Neural crest cell (in vitro differentiated cells): ENCODE measurements at regions not wholly inside any gene's neighbourhood (a gene's known extent, or its start where the extent isn't known, plus 50 kb on each side); places are given as distances from the start of the nearest gene placed in this dataset.

ENCODE experiments used
- DNase-seq: peaks from one replicate; pipeline ENCODE4 v3.0.0; 2021; ENCODE audit warnings: low read depth, mixed read lengths, low spot score
- H3K27ac Mint-ChIP-seq: one replicate; pipeline ENCODE4 v1.8.0; 2021; ENCODE audit warnings: mild to moderate bottlenecking, mixed read lengths; ENCODE audit not compliant: unreplicated experiment
- H3K27me3 Mint-ChIP-seq: 2 replicates; pipeline ENCODE4 v1.8.0; 2021; ENCODE audit warnings: low read depth, mild to moderate bottlenecking, mixed read lengths
- H3K36me3 Mint-ChIP-seq: 2 replicates; pipeline ENCODE4 v1.8.0; 2021; ENCODE audit warnings: low read depth, mild to moderate bottlenecking, mixed read lengths
- H3K4me1 Mint-ChIP-seq: 2 replicates; pipeline ENCODE4 v1.8.0; 2021; ENCODE audit warnings: mixed read lengths
- H3K4me3 Mint-ChIP-seq: one replicate; pipeline ENCODE4 v1.8.0; 2021; ENCODE audit warnings: mild to moderate bottlenecking, mixed read lengths
- H3K9me3 Mint-ChIP-seq: 2 replicates; pipeline ENCODE4 v1.8.0; 2021; ENCODE audit warnings: mixed read lengths
- CTCF ChIP-seq: fragments of 200-600 bp; sonication (generic); conservative IDR thresholded peaks from 2 replicates; pipeline ENCODE4 v1.5.0; 2021; ENCODE audit warnings: antibody characterized with exemption, mild to moderate bottlenecking

GRCh38 chr5:168132241-168132641 lies 159.2 kb upstream of the WWC1 start:
- H3K4me3 Mint-ChIP-seq: no peak overlapping the region
- peaks cover 31% of the 10 kb centered on the region for H3K4me1 Mint-ChIP-seq
- DNase-seq: no peak
- no peak for TF ChIP-seq CTCF
- no peaks in the 10 kb centered on the region for H3K36me3 Mint-ChIP-seq
- no peaks in the 10 kb centered on the region for H3K27me3 Mint-ChIP-seq
- no peak overlapping the region for H3K27ac Mint-ChIP-seq
- H3K9me3 Mint-ChIP-seq: no peaks in the 10 kb centered on the region

GRCh38 chr5:168135897-168136296 lies 155.5 kb upstream of the WWC1 start:
- TF ChIP-seq CTCF: no peak
- no peak for DNase-seq
- H3K4me1 Mint-ChIP-seq: peaks cover 9% of the 10 kb centered on the region
- no peaks in the 10 kb centered on the region for H3K9me3 Mint-ChIP-seq
- no peak overlapping the region for H3K27ac Mint-ChIP-seq
- H3K36me3 Mint-ChIP-seq: no peaks in the 10 kb centered on the region
- H3K4me3 Mint-ChIP-seq: no peak overlapping the region
- H3K27me3 Mint-ChIP-seq: no peaks in the 10 kb centered on the region

- Mint-ChIP-seq H3K4me1 (peaks cover 9% of the 10 kb centered on the region), H3K36me3 (no peaks in the 10 kb centered on the region), H3K27me3 (no peaks in the 10 kb centered on the region), H3K4me3 (no peak overlapping the region), H3K9me3 (no peaks in the 10 kb centered on the region), H3K27ac (no peak overlapping the region)
- no peak for TF ChIP-seq CTCF
- no peak for DNase-seq
Measured at GRCh38 chr5:168136340-168136739, 155.1 kb upstream of the WWC1 start.

GRCh38 chr5:168137265-168137664 lies 154.2 kb upstream of the WWC1 start:
- H3K27me3 Mint-ChIP-seq: no peaks in the 10 kb centered on the region
- TF ChIP-seq CTCF: no peak
- peaks cover 5% of the 10 kb centered on the region for H3K4me1 Mint-ChIP-seq
- no peak for DNase-seq
- no peaks in the 10 kb centered on the region for H3K36me3 Mint-ChIP-seq
- H3K9me3 Mint-ChIP-seq: no peaks in the 10 kb centered on the region
- no peak overlapping the region for H3K4me3 Mint-ChIP-seq
- no peak overlapping the region for H3K27ac Mint-ChIP-seq

- H3K4me1 Mint-ChIP-seq: no peaks in the 10 kb centered on the region
- no peak overlapping the region for H3K4me3 Mint-ChIP-seq
- H3K36me3 Mint-ChIP-seq: no peaks in the 10 kb centered on the region
Measured at GRCh38 chr5:168140241-168140640, 151.2 kb upstream of the WWC1 start.

More at GRCh38 chr5:168140241-168140640, 151.2 kb upstream of the WWC1 start:
- H3K9me3 Mint-ChIP-seq: no peaks in the 10 kb centered on the region
- no peak overlapping the region for H3K27ac Mint-ChIP-seq
- DNase-seq: no peak
- TF ChIP-seq CTCF: no peak
- H3K27me3 Mint-ChIP-seq: no peaks in the 10 kb centered on the region
